GM23338 (cell line): ENCODE measurements at regions not wholly inside any gene's neighbourhood (a gene's known extent, or its start where the extent isn't known, plus 50 kb on each side); places are given as distances from the start of the nearest gene placed in this dataset.

Source experiments
- CTCF ChIP-seq, 2 experiments: fragments of 200-600 bp in 1 of 2; sonication (generic) in 1 of 2; conservative IDR thresholded peaks; 2 replicates each; pipeline versions ENCODE4 v1.5.1 to v1.6.1; 2016 to 2017; ENCODE audit warnings: antibody characterized with exemption in 2 of 2, low read depth in 2 of 2, mild to moderate bottlenecking in 2 of 2, moderate library complexity in 1 of 2
- EZH2 ChIP-seq: fragments of 200-600 bp; sonication (generic); IDR thresholded peaks from one replicate; pipeline ENCODE4 v1.8.0; 2017; ENCODE audit warnings: antibody characterized with exemption, mild to moderate bottlenecking, low read depth; ENCODE audit not compliant: unreplicated experiment
- EZH2phosphoT487 ChIP-seq: fragments of 200-600 bp; sonication (generic); IDR thresholded peaks from one replicate; pipeline ENCODE4 v1.8.1; 2018; ENCODE audit warnings: antibody characterized with exemption; ENCODE audit not compliant: unreplicated experiment
- POLR2AphosphoS5 ChIP-seq: IDR thresholded peaks from 2 replicates; pipeline ENCODE4 v1.6.1; 2016; ENCODE audit warnings: antibody characterized with exemption, low read depth
- ZNF331 ChIP-seq: fragments of 250-450 bp; sonication (Bioruptor Pico); IDR thresholded peaks from 2 replicates; pipeline ENCODE4 v1.5.0; 2020; ENCODE audit warnings: low read depth, mild to moderate bottlenecking, moderate library complexity
- TF ChIP-seq, protein P1 (sequence below): IDR thresholded peaks from one replicate; pipeline ENCODE4 v1.6.1; 2018; ENCODE audit warnings: antibody characterized with exemption; ENCODE audit not compliant: unreplicated experiment

GRCh38 chr12:94730847-94731246, 80.5 kb upstream of the TMCC3 start:
- TF ChIP-seq CTCF (conservative IDR thresholded peaks at IDR 0.05; ENCODE audit: low read depth in 2 of 2) (no peak), EZH2 (no peak), POLR2AphosphoS5 (no peak), ZNF331 (no peak), EZH2phosphoT487 (no peak)
- TF ChIP-seq, protein P1, sequence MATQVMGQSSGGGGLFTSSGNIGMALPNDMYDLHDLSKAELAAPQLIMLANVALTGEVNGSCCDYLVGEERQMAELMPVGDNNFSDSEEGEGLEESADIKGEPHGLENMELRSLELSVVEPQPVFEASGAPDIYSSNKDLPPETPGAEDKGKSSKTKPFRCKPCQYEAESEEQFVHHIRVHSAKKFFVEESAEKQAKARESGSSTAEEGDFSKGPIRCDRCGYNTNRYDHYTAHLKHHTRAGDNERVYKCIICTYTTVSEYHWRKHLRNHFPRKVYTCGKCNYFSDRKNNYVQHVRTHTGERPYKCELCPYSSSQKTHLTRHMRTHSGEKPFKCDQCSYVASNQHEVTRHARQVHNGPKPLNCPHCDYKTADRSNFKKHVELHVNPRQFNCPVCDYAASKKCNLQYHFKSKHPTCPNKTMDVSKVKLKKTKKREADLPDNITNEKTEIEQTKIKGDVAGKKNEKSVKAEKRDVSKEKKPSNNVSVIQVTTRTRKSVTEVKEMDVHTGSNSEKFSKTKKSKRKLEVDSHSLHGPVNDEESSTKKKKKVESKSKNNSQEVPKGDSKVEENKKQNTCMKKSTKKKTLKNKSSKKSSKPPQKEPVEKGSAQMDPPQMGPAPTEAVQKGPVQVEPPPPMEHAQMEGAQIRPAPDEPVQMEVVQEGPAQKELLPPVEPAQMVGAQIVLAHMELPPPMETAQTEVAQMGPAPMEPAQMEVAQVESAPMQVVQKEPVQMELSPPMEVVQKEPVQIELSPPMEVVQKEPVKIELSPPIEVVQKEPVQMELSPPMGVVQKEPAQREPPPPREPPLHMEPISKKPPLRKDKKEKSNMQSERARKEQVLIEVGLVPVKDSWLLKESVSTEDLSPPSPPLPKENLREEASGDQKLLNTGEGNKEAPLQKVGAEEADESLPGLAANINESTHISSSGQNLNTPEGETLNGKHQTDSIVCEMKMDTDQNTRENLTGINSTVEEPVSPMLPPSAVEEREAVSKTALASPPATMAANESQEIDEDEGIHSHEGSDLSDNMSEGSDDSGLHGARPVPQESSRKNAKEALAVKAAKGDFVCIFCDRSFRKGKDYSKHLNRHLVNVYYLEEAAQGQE = no peak
